HG03520 (cell line): ENCODE measurements at regions not wholly inside any gene's neighbourhood (a gene's known extent, or its start where the extent isn't known, plus 50 kb on each side); places are given as distances from the start of the nearest gene placed in this dataset.
A peak's percentile ranks its signal among the peaks of the same experiment; 100 is the strongest.

ENCODE experiments used
- ATAC-seq: cut with Tn5 transposase; IDR thresholded peaks from one replicate; pipeline ENCODE4 v1.9.1; 2021; ENCODE audit warnings: mild to moderate bottlenecking, moderate library complexity; ENCODE audit not compliant: unreplicated experiment

DNA sequence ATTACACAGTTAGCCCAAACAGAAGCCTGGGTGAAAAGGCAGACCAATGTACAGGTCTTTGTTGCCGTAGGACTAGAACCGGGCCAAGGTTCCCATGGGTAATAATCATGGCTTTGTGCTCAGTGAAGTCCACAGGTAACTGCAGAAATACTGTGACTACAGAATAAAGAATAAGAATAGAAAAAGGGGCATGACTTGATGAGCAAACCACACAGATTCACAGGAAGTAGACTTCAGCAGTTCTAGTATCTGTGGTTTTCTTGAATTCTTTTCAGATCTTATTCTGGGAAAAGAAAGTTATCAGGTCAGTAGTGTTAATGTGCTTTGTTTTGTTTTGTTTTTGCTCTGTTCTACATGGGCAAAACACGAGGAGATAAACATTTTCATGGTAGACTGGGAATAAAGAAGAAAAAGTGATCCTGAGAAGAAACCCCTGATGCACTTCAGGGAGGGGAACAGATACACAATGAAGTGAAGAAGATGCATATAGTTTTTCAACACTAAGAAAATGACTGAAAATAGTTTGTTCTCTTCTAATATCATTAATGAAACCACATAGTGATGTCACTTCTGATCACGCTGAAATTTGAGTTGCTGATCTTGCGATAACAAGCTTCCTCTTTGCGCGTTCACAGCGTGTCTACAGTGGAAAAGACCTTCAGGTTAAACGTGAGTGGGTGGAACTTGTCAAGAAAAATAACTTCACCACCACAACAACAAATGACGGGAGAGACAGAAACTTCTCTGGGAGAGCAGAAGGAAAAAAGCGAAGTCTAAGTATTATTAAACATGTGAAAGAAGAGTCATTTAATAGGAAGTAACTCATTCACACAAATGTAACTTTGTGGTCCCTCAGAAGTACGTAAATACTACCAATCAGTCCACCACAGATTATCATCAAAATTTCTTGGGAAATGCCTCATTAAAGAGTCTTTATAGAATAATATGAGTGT, 315.8 kb upstream of the SATB1 start:
- ATAC-seq = peak; percentile 90

DNA sequence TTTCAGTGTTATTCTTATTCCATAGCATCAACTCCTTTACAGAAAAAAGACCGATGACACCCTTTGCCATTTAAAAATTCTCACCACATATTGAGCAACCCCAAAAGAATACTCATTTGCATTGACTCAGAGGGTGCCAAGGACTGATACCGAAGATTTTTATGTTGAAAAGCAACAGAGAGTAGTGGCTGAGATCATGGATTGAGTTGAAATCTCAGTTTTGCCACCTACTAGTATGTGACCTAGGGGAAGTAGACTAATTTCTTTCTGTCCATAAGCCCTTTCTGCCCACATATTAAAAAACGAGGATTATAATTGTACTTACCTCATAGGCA, 313.9 kb upstream of the SATB1 start:
- no peak for ATAC-seq

DNA sequence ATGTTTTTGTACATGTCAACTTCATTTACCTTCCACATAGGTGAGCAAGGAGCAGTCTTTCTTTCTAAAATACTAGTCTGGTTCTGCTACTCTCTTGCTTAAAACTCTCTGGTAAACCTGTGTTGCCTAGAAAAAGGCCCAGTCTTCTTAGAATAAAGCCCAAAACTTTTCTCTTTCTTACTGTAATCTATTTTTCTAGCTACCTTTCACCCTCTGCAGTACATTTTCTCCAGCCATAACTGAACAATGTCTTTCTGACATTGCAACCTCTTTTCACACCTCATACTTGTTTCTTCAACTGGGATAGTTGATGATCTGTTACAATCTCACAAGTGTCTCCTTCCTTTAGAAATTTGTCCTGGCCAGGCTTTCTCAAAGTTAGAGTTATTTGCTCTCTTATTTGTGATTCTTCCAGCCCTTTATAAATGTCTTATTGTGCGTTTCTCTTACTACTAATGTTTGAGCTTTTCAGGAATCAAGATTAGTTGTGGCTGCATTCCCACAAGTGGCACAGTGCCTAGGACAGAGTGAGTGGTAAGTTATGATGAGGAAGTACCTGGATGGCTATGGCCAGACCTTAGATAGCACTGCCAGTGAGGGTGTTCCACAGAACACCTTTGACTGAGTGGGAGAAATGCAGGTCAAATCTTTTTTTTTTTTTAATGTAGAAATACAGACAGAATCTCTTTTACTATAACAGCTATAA, 313.4 kb upstream of the SATB1 start:
- ATAC-seq = no peak

DNA sequence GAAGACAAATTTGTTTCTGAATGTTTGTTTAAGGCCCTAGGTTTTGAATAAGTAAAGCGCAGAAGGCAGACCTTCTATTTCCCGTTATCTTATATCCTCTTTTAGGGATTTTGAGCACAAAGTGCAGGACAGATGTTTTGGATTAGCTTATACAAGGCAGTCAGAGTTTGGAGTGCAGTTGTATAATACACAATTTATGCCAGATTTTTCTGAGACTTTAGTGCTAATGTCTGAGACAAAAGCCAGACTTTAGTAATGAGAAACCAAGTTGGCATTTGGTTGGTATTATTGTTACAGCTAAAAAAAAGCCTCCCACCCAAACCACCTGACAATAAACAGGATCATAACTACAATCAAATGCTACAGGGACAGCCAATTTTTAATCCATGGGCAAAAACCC, 309.9 kb upstream of the SATB1 start:
- ATAC-seq = no peak

DNA sequence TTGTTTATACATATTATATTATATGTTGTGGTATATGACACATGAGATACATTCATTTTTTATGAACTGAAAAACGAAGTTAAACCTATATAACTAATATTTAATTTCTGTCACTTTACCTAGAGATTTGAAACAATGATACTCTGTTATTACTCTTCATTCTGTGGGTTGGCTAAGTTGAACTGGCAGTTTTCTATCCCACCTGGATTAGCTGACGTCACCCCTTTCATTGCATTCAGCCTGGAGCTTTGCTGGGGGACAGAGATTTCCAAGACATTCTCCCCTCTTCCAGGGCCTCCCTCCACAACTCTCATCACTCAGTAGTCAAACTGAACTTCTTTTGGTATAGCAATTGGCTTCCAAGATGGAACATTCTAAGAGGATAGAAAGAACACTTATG, 309.2 kb upstream of the SATB1 start:
- ATAC-seq = no peak

DNA sequence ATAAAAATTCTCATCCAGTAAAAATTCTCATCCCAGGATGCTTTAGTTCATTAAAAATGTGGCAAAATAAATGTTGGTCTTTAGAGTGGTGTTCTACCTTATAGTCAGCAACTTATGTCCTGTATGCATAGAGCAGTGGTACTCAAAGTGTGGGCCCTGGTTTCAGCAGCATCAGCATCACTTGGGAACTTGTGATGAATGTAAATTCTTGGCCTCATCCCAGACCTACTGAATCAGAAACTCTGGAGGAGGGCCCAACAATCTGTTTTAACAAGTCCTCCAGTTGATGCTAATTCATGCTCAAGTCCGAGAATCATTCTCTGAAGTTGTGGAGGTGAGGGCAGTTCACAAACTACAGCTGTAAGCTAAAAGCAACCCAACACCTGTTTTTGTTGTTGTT, 307.3 kb upstream of the SATB1 start:
- ATAC-seq = no peak

DNA sequence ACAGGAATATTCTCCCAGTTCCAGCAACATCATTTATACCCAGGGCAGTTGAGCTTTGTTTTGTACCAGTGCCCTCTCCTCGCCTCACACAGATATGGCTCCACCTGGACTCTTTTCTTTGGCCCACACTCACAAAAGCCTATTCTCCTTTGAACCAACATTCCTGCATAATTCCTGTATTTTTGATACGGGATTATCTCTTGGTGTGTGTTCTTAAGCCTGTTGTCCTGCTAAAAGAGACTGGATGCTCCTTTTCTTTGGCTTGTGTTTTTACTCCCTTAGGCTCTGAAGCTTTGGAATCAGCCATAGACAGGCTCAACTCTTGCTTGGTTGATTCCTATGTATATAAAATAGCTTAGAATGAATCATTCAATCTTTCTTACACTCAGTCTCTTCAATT, 305.4 kb upstream of the SATB1 start:
- no peak for ATAC-seq

DNA sequence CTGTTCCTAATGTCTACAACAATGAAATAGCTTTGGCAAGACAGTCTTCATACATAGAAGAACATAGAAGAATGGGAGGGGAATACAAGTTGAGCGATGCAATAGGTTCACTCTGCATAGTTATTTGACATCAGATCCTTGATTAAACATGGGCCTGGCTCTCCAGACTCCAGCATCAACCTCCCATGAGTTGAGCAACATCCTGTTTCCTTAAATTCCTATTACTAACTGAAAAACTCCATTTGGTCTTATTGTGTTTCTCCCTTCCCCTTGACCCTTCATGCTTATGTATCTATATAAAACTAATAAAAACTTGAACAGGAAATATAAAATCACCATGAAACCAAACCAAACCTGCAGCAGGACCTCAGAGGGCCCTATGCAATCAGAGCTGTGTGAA, 304.5 kb upstream of the SATB1 start:
- no peak for ATAC-seq

DNA sequence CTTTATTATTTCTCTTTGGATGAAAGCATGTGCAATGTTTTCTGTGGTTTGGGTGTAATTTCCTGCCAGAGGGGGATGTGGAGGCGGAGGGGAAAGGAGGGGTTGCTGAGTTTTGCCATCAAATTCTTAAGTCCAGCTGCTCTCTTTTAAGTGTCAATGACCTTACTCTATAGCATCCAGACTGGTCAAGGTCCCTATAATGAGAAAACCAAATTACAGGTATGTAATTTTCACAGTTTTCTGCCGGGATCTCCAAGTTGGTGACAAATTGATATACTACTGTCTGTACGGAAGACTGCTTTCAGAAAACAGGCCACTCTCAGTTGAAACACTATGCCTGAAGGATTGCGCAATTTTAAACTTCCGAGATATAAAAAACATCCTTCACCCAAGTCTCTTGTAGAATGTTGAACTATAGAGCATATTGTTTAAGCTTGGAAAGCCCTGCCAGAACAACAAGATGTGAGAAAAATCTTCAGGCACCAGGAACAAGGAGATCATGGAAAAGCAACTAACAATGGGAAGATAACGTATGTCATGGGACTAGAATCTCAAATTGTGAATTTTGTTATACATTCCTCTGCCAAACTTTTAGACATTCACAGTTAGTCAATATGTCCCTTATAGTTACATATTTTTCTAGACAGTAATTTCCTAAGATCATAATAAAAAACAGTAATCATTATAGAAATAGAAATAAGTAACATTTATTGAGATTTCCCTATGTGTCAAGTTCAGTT, 300.7 kb upstream of the SATB1 start:
- ATAC-seq = no peak

DNA sequence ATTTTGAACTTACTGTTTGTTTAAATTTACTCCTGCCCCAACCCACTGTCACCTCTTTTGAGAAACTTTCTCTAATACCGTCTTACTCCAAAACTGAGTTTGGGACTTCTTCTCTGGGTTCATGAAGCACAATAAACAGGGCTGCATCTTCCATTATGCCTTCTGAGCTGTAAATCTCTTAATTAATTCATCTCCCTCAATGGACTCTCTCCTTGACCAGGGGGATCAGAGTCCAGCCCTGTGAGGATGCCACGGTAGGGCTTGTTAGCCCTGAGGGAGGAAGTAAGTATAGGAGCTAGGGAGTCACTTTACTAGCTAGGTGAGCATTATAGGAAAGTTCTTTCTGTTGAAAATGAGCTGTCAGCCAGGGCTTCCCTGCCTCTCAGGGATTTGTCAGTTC, 299.3 kb upstream of the SATB1 start:
- ATAC-seq = no peak

DNA sequence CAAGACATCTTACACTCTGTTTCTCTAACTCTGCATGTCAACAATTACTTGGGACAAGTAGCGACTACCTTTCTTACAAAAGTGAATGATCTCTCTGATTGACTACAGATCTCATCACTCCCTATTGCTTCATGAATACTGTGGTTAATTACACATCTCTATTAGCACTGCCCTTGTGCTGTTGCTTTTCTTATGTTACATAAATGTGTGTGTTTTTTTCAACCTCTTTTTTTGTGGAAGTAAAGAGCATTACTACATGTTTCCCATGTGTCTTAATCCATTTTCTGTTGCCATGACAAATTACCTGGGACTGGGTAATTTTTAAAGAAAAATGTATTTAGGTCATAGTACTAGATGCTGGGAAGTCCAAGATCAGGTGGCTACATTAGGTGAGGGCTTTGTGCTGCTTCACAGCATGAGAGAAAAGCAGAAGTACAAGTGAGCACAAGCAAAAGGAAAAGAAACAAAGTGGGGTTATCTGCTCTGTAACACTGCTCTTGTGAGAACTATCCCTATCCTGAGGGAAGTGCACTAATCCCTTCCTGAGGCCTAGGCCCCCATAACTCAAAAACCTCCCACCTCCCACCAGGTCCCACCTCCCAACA, 298.2 kb upstream of the SATB1 start:
- no peak for ATAC-seq

DNA sequence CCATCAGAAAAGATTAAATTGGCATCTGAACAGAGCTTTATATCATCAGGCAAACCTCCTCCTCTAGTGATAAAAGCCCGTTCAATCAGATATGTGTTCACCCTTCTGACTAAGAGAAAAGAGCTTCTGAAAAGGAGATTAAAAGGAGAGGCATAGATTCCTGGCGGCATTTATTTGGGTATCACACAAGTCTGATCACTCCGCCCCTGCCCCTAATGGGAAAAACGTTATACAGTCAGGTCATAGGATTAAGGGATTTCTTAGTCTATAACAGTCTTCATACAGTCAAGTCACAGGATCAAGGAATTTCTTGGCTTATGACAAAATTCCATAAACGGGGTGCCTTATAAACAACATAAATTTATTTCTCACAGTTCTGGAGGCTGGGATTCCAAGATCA, 295.4 kb upstream of the SATB1 start:
- ATAC-seq = no peak

DNA sequence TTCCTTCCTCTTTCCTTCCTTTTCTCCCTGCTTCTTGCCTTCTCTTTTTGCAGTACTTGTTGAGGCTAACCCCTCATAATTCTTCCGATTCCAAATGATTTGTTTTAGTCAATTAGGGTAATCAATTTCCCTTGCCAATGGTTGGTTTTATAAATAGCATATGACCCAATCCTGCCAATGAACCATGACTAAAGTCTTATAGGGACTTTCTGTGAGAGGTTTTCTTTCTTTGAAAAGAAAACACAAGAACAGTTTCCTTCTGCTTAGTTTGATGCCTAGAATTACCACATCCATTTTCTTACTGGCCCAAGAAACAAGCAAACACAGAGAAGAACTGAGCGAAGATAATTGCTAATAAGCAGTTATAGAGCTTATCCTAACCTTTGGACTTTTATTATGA, 292.5 kb upstream of the SATB1 start:
- ATAC-seq = no peak

DNA sequence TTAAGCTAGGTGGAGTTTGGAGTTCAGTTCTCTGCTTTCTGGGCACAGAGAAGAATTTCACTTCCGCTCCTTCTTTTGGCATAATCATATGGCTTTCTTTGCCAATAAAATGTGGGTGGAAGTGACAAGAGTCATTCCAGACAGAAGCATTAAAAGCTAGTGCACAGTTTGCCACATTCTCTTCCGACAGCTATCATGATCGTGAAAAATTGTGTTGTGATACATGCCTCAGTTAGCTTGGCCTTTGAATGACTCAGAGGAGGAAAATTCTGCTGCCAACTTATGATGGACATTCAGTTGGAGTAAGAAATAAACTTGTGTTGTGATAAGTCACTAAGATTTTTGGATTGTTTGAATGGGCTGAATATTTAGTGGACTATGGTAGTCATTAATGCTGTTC, 291.7 kb upstream of the SATB1 start:
- no peak for ATAC-seq

DNA sequence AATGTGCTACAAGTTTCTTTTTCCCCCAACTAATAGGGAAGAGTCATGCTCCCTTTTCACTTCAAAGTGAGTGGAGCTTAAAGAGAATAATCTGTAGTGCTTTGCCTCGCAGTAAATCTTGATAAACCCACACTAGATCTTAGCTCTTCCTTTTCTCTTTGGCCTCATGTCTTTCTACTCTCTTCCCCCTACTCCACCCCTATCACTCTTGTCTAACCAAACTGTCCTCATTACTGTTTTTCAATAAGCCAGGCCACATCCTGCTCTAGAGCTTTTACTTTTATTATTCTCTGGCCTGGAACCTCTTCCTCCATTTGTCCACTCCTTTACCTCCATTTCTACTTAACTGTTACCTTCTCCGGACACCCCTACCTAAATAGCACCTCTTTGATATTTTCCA, 291.0 kb upstream of the SATB1 start:
- no peak for ATAC-seq

DNA sequence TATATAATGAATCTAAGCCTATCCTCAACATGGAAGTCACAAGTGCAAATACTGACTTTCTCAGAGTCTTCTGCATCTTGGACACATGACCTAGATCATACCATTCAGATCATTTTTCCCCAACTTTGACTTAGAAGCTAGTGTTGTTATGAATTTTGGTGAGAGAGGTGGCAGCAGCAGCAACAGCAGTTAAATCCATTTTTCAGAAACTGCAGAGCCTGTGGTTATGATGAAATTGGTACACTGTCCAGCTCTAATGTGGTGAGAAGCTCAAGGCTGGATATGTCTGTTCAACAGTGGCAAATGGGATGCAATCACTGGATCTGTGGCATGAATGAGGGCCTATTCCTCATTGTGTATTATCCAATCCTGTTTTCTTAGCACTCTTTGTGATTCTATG, 290.1 kb upstream of the SATB1 start:
- no peak for ATAC-seq

DNA sequence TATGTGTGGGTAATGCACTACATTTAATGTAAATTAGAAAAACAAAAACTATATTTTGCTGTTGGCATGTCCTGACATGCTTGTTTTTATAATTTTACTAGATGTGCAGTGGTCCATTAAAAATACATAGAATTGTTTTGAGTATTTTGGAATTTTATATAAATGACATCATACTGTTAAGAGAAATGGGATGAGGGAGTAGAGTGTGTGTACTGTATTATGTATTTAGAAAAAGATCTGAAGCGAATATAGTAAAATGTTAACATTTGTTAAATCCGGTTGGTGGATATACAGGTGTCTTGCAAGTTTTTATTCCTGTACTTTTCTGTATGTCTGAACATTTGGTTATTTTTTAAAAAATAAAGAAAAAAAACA, 288.4 kb upstream of the SATB1 start:
- no peak for ATAC-seq

DNA sequence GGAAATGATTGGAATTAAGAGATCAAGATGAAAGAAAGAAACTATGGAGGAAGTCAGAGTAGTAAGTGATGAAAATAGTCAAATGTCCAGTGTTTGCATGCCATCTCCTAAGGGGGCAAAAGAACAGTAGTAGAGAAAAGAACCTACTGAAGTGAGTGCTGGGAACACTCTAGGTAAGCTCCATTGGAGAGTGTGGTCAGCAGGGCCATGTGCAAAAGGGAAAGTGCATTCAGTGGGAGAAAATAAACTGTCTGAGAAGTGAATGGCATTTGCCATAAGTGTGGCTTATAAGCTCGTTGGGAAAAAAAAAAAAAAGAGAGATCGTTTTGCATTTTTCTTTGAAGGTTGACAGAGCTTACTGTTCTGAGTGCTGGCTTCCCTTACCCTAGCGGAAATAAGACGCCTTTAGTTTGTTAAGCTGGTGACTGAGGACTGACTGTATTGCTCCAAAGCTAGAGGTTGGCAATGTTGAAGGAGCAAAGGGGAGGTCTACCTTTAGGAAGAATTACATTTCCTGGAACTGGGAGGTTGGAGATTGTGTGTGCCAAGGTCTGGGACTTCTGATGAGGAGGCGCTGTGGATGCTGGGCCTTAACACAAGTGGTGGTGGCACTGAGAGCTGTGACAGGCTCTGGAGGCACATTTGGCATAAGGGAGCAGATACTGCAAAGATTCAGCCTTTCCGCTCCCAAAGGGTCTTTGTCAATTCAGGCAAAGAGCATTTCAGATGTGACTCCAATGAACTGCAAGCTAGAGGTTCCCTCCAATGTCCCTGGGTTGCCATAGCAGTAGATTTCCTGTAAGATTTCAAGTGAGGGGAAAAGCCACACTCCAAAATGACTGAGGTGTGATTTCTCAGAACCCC, 287.8 kb upstream of the SATB1 start:
- ATAC-seq = no peak

DNA sequence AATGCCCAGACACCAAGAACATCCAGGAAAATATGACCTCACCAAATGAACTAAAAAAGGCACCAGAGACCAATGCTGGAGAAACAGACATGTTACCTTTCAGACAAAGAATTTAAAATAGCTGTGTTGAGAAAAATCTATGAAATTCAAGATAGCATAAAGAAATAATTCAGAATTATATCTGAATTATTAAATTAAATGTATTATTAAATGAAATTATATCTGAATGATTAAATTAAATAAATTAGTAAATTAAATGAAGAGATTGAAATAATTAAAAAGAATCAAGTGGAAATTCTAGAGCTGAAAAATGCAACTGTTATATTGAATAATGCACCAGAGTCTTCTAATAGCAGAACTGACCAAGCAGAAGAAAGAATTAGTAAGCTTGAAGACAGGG, 279.2 kb upstream of the SATB1 start:
- no peak for ATAC-seq

DNA sequence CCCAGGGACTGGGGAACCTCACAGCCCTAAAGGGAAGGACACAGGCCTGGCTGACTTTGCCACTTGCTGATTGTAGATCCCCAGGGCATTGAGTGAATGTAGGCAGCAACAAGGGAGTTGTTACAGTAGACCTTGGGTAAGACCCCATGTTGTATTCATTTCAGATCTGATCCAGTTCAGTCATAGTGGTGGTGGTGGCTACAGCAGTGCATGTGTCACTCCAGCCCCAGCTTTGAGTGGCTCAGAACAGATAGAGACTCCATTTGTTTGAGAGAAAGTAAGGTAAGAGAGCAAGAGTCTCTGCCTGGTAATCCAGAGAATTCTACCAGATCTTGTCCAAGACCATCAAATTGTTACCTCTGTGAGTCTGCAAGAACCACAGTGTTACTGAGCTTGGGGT, 278.7 kb upstream of the SATB1 start:
- ATAC-seq = no peak
